ENCODE measurements at regions not wholly inside any gene's neighbourhood (a gene's known extent, or its start where the extent isn't known, plus 50 kb on each side); places are given as distances from the start of the nearest gene placed in this dataset.

DNA sequence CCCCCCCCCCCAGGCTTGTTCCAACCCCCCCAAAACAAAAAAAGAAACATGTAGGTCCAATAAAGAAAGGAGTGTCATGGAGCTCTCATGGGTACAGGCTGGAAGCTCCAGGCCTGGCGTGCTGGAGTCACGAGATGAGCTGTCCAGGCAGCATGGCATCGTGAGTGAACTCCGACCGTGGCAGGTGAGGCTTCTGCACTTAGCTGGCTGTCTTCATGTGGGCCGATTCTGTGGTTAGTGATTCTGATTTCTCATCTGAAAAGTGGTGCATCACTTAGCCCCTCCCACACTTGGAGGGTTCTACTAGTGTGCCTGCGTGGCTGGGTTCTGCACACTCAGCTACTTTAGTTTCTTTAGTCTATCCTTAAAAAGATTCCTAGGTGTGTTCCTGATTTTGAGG is 126.4 kb upstream of the MGAT5 start:
- no peak overlapping the region for H3K27ac ChIP-seq
- TF ChIP-seq EP300 (IDR thresholded peaks at IDR 0.05; ENCODE audit: low read depth) (no peak), POLR2AphosphoS5 (IDR thresholded peaks at IDR 0.05) (no peak), POLR2A (IDR thresholded peaks at IDR 0.05) (no peak)
- TF ChIP-seq, protein P1, sequence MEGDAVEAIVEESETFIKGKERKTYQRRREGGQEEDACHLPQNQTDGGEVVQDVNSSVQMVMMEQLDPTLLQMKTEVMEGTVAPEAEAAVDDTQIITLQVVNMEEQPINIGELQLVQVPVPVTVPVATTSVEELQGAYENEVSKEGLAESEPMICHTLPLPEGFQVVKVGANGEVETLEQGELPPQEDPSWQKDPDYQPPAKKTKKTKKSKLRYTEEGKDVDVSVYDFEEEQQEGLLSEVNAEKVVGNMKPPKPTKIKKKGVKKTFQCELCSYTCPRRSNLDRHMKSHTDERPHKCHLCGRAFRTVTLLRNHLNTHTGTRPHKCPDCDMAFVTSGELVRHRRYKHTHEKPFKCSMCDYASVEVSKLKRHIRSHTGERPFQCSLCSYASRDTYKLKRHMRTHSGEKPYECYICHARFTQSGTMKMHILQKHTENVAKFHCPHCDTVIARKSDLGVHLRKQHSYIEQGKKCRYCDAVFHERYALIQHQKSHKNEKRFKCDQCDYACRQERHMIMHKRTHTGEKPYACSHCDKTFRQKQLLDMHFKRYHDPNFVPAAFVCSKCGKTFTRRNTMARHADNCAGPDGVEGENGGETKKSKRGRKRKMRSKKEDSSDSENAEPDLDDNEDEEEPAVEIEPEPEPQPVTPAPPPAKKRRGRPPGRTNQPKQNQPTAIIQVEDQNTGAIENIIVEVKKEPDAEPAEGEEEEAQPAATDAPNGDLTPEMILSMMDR (IDR thresholded peaks at IDR 0.05): no peak

DNA sequence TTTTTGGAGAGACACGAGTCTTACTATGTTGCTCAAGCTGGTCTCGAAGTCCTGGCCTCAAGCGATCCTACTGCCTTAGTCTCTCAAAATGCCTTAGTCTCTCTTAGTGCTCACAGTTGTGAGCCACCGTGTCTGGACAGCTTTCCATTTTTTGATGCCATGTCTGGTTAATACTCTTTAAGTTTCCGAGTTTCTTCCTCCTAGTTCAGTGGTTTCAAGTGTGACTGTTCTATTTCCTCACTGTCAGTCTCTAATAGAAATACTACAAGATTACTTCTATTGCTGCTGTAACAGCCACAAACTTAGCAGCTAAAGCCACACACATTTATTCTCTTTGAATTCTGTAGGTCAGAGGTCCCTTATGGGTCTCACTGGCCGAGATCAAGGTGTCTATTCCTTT is 125.1 kb upstream of the MGAT5 start:
- Histone ChIP-seq H3K27ac (no peak overlapping the region), H3K4me3 (no peak overlapping the region), H3K4me1 (peaks cover 4 to 72% (median 45%) of the 10 kb centered on the region in 4 donors), H3K9me3 (no peaks in the 10 kb centered on the region), H3K36me3 (no peaks in the 10 kb centered on the region), H3K27me3 (no peaks in the 10 kb centered on the region)
- 77 to 86% methylated on average over 5 to 6 of the region's 6 CpGs for WGBS, 2 donors (ENCODE audit: low coverage in 1 of 2)
- no peak for TF ChIP-seq EP300 (IDR thresholded peaks at IDR 0.05; ENCODE audit: low read depth)
- TF ChIP-seq, protein P1 (IDR thresholded peaks at IDR 0.05): no peak
- TF ChIP-seq POLR2AphosphoS5 (IDR thresholded peaks at IDR 0.05): no peak
- TF ChIP-seq POLR2A (IDR thresholded peaks at IDR 0.05): no peak
- in situ Hi-C loops (cut with MboI; ENCODE audit: low pct_ligation_motif_present in 1 of 4, low pct_unique_long_range_greater_than_20kb in 1 of 4, low sequenced_read_pairs in 3 of 4): no loop called here
- no peak for DNase-seq
- intact Hi-C loops (cut with DNase I; ENCODE audit: low total_unique reads): loop anchor here (10.0 kb wide), 1 partner anchor 276 kb away; no protein-coding TSS in a partner anchor

More for the DNA sequence above, 126.4 kb upstream of the MGAT5 start:
- H3K9me3 ChIP-seq: no peaks in the 10 kb centered on the region
- H3K4me3 ChIP-seq: no peak overlapping the region
- no peaks in the 10 kb centered on the region for H3K27me3 ChIP-seq
- H3K36me3 ChIP-seq: no peaks in the 10 kb centered on the region
- peaks cover 11 to 79% (median 55%) of the 10 kb centered on the region in 4 donors for H3K4me1 ChIP-seq
- DNase-seq: no peak
- in situ Hi-C loops (cut with MboI; ENCODE audit: low pct_ligation_motif_present in 1 of 4, low pct_unique_long_range_greater_than_20kb in 1 of 4, low sequenced_read_pairs in 3 of 4) (no loop called here), intact Hi-C loops (cut with DNase I; ENCODE audit: low total_unique reads) (loop anchor here (10.0 kb wide), 1 partner anchor 277 kb away; no protein-coding TSS in a partner anchor)
- 77 to 87% methylated on average over 3 to 7 of the region's 7 CpGs for WGBS, 2 donors (ENCODE audit: low coverage in 1 of 2)

DNA sequence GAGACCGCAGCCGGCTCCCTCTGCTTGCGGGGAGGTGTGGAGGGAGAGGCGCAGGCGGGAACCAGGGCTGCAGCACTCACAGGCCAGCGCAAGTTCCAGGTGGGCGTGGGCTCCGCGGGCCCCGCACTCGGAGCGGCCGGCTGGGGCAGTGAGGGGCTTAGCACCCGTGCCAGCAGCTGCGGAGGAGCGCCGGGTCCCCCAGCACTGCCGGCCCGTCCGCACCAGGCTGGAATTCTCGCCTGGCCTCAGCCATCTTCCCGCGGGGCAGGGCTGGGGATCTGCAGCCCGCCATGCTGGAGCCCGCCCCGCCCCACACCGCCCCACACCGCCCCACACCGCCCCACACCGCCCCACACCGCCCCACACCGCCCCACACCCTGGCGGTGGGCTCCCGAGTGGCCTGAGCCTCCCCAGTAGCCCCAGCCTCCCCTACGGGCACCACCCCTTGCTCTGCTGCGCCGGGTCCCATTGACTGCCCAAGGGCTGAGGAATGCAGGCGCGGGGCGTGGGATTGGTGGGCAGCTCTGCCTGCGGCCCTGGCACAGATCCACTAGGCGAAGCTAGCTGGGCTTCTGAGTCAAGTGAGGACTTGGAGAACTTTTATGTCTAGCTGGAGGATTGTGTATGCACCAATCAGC is 123.9 kb upstream of the MGAT5 start:
- in situ Hi-C loops (cut with MboI; ENCODE audit: low pct_ligation_motif_present in 1 of 4, low pct_unique_long_range_greater_than_20kb in 1 of 4, low sequenced_read_pairs in 3 of 4) (no loop called here), intact Hi-C loops (cut with DNase I; ENCODE audit: low total_unique reads) (loop anchor here (10.0 kb wide), 1 partner anchor 275 kb away; no protein-coding TSS in a partner anchor)
- TF ChIP-seq EP300 (IDR thresholded peaks at IDR 0.05; ENCODE audit: low read depth): no peak
- TF ChIP-seq POLR2A (IDR thresholded peaks at IDR 0.05): no peak
- TF ChIP-seq, protein P1 (IDR thresholded peaks at IDR 0.05): no peak
- no peak for TF ChIP-seq POLR2AphosphoS5 (IDR thresholded peaks at IDR 0.05)
- no peak overlapping the region for H3K4me3 ChIP-seq
- no peaks in the 10 kb centered on the region for H3K9me3 ChIP-seq
- H3K27ac ChIP-seq: no peak overlapping the region
- no peaks in the 10 kb centered on the region for H3K27me3 ChIP-seq
- DNase-seq: no peak
- WGBS, 2 donors (ENCODE audit: low coverage in 1 of 2): 96% methylated on average over 39 of the region's 42 CpGs; no CpG with 5 or more reads in 1 of the 2 donors
- no peaks in the 10 kb centered on the region for H3K36me3 ChIP-seq
- H3K4me1 ChIP-seq: peaks cover 0 to 60% (median 33%) of the 10 kb centered on the region in 4 donors

DNA sequence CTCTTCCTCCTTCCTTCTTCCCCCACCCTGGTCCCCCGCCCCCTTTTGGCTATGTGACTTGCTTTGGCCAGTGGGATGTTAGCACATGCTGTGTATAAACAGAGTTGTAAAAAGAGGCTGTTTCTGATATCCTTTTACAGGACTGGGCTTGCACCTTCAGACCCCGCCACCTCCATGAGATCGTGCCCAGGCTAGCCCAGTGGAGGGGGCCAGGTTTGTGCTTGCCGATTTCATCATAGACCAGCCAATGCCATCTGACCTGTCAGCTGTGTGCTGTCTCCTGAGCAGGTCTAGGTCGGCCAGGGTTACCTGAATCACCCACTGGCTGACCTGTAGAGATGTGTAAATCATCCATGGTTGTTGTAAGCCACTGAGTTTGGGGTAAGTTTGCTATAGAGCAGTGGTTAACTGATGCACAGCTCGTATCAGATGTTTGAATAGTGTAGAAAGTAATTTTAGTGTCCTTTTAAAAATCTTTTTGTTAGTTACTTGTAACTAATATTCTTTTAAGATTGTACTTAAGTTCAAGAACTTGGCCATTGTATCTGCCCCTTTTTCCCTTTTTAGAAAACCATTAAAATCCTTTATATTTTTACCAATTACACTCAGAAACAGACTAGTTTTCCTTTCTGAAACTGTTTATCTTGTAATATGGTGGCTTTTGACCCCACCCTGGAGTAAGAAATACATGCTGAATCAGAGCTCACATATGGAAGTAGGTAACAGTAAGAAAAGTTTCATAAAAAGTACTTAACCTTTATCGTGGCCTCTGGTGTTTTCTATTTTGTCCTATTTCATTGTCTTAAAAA is 122.0 kb upstream of the MGAT5 start:
- H3K4me3 ChIP-seq: no peak overlapping the region
- TF ChIP-seq EP300 (IDR thresholded peaks at IDR 0.05; ENCODE audit: low read depth): no peak
- no peak for TF ChIP-seq POLR2AphosphoS5 (IDR thresholded peaks at IDR 0.05)
- TF ChIP-seq POLR2A (IDR thresholded peaks at IDR 0.05): no peak
- TF ChIP-seq, protein P1 (IDR thresholded peaks at IDR 0.05): no peak
- DNase-seq: no peak
- no peaks in the 10 kb centered on the region for H3K36me3 ChIP-seq
- in situ Hi-C loops (cut with MboI; ENCODE audit: low pct_ligation_motif_present in 1 of 4, low pct_unique_long_range_greater_than_20kb in 1 of 4, low sequenced_read_pairs in 3 of 4) (no loop called here), intact Hi-C loops (cut with DNase I; ENCODE audit: low total_unique reads) (no loop called here)
- H3K4me1 ChIP-seq: peaks cover 3 to 54% (median 31%) of the 10 kb centered on the region in 4 donors
- WGBS, 2 donors (ENCODE audit: low coverage in 1 of 2): 69 to 87% methylated on average over 3 to 7 of the region's 7 CpGs
- H3K27me3 ChIP-seq: no peaks in the 10 kb centered on the region
- H3K9me3 ChIP-seq: no peaks in the 10 kb centered on the region
- H3K27ac ChIP-seq: no peak overlapping the region
